ENCODE measurements at regions not wholly inside any gene's neighbourhood (a gene's known extent, or its start where the extent isn't known, plus 50 kb on each side); places are given as distances from the start of the nearest gene placed in this dataset.
A peak's percentile ranks its signal among the peaks of the same experiment; 100 is the strongest.

DNA sequence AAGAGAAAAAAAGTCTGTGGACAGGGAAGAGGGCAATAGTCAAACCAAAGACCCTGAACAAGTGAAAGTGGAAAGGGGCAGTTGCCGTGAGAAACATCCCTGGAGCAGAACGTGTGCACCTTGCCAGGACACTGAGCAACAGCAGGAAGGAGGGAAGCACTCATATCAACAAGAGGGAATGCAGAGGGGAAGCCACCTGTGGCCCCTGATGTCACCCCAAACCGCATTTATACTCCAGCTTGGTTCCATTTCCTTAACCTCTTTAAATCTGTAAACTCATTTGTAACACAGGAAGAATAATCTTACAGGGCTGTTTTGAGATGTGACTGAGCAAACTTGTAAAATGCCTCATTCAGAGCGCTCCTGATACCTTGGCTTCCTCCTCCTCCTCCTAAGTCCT is 698.8 kb downstream of the DIAPH3 start:
- no peak overlapping the region for H3K14ac ChIP-seq (ENCODE audit: insufficient read depth, low read length)
- no peaks in the 10 kb centered on the region for H3K9me3 ChIP-seq (ENCODE audit: control insufficient read depth, low read depth, low read length)
- Mint-ChIP-seq H3K4me3 (no peak overlapping the region), H3K4me1 (peaks cover 31 to 40% of the 10 kb centered on the region in 2 experiments), H3K36me3 (ENCODE audit: insufficient read depth in 1 of 3, low read depth in 3 of 3) (peaks cover 15 to 25% (median 19%) of the 10 kb centered on the region in 3 experiments), H3K9me3 (peaks cover 13 to 17% of the 10 kb centered on the region in 2 experiments), H3K27ac (0 out of 7 replicates have a peak overlapping the region, but pooled peaks of 1 of the 3 experiments have one; percentile 8), H3K27me3 (ENCODE audit: low read depth) (peaks cover 1% of the 10 kb centered on the region; the same call in 1 of the 2 replicates)
- TF ChIP-seq, protein P1, sequence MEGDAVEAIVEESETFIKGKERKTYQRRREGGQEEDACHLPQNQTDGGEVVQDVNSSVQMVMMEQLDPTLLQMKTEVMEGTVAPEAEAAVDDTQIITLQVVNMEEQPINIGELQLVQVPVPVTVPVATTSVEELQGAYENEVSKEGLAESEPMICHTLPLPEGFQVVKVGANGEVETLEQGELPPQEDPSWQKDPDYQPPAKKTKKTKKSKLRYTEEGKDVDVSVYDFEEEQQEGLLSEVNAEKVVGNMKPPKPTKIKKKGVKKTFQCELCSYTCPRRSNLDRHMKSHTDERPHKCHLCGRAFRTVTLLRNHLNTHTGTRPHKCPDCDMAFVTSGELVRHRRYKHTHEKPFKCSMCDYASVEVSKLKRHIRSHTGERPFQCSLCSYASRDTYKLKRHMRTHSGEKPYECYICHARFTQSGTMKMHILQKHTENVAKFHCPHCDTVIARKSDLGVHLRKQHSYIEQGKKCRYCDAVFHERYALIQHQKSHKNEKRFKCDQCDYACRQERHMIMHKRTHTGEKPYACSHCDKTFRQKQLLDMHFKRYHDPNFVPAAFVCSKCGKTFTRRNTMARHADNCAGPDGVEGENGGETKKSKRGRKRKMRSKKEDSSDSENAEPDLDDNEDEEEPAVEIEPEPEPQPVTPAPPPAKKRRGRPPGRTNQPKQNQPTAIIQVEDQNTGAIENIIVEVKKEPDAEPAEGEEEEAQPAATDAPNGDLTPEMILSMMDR (conservative IDR thresholded peaks at IDR 0.05) = no peak
- no peak overlapping the region for H3K23ac ChIP-seq (ENCODE audit: insufficient read length, low read depth, low read length)
- H3T11ph ChIP-seq (ENCODE audit: low read length) = no peak overlapping the region
- H2BK5ac ChIP-seq (ENCODE audit: insufficient read length, low read length) = no peak overlapping the region
- H2BK20ac ChIP-seq (ENCODE audit: low read depth, low read length, poor library complexity, severe bottlenecking) = no peak overlapping the region
- no peak overlapping the region for H2BK12ac ChIP-seq (ENCODE audit: insufficient read length, low read depth, low read length)
- no peak overlapping the region for H4K91ac ChIP-seq (ENCODE audit: insufficient read length, low read depth, low read length)
- H4K5ac ChIP-seq (ENCODE audit: insufficient read length, low read depth, low read length) = no peak overlapping the region
- no peak overlapping the region for H2BK15ac ChIP-seq (ENCODE audit: low read depth, low read length)
- no peak for DNase-seq
- no peaks in the 10 kb centered on the region for H3K79me1 ChIP-seq (ENCODE audit: insufficient read depth, low read depth, low read length, poor library complexity, severe bottlenecking)
- H2AK5ac ChIP-seq (ENCODE audit: insufficient read length, low read length) = no peak overlapping the region
- no peak overlapping the region for H3K56ac ChIP-seq (ENCODE audit: insufficient read length, low read depth, low read length)
- H3K4ac ChIP-seq (ENCODE audit: low read depth, low read length) = no peak overlapping the region
- no peak overlapping the region for H3K18ac ChIP-seq (ENCODE audit: insufficient read length, low read depth, low read length)
- H4K8ac ChIP-seq (replicated peaks; ENCODE audit: insufficient read length, low read depth, low read length) = no peak overlapping the region
- H3K23me2 ChIP-seq (ENCODE audit: insufficient read length, low read depth, low read length, poor library complexity, severe bottlenecking) = no peaks in the 10 kb centered on the region
- no peak overlapping the region for H3K4me2 ChIP-seq (ENCODE audit: insufficient read depth, insufficient read length, low read length)
- H2BK120ac ChIP-seq (ENCODE audit: low read depth, low read length, poor library complexity, severe bottlenecking) = no peak overlapping the region
- no peak overlapping the region for H3K9ac ChIP-seq (ENCODE audit: extremely low read depth, insufficient read length, low read length)
- no CpG with 5 or more reads among the region's 4 CpGs for WGBS (ENCODE audit: extremely low coverage, insufficient read length, low lambda C conversion rate)
- no peaks in the 10 kb centered on the region for H3K79me2 ChIP-seq (ENCODE audit: insufficient read depth, low read length)
- H3K27ac ChIP-seq (ENCODE audit: insufficient read length, low read depth, low read length) = no peak overlapping the region
- H3K4me1 ChIP-seq (ENCODE audit: insufficient read depth, low read length) = peaks cover 4% of the 10 kb centered on the region; the same call in 1 of the 2 replicates
- H3K27me3 ChIP-seq (ENCODE audit: insufficient read depth, low read length) = no peaks in the 10 kb centered on the region
- no peak overlapping the region for H2AFZ ChIP-seq (ENCODE audit: low read length)
- H4K20me1 ChIP-seq (ENCODE audit: control insufficient read depth, insufficient read depth, insufficient read length) = no peaks in the 10 kb centered on the region
